HG02840 (cell line): ENCODE measurements at regions not wholly inside any gene's neighbourhood (a gene's known extent, or its start where the extent isn't known, plus 50 kb on each side); places are given as distances from the start of the nearest gene placed in this dataset.
"Not testable (repeated sequence)": the region's sequence is repeated elsewhere in the genome, so short reads cannot be mapped to it uniquely, and the experiment has no call there.

Experiments
- ATAC-seq: cut with Tn5 transposase; IDR thresholded peaks from one replicate; pipeline ENCODE4 v1.9.1; 2021; ENCODE audit warnings: mild to moderate bottlenecking, moderate library complexity, moderate number of reproducible peaks; ENCODE audit not compliant: unreplicated experiment, low FRiP score

GRCh38 chrX:125651426-125651825 is 331.8 kb downstream of the TEX13C start:
- ATAC-seq: no peak

DNA sequence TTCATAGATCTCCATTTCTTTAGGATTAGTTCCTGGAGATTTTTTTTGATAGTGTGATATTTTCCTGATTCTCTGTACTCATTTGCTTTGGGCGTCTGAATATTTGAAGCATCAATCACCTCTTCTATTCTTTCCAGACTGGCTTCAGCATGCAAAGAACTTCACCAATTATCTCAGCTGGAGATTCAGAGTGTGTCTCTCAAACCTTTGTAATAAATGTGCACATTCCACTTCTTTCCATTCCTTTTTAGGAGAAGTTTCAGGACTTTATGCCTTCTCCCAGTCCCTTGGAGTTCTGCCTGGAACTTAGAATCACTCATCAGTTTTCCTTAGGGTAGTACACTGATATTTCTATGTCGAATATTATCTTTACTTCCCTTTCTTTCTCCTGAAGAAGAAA is 334.8 kb downstream of the TEX13C start:
- no peak for ATAC-seq

GRCh38 chrX:125673758-125674157 is 354.1 kb downstream of the TEX13C start:
- no peak for ATAC-seq

- no peak for ATAC-seq
Observed at GRCh38 chrX:125678258-125678657, 358.6 kb downstream of the TEX13C start.

GRCh38 chrX:125680366-125680765 is 360.7 kb downstream of the TEX13C start:
- no peak for ATAC-seq

- no peak for ATAC-seq
Observed at GRCh38 chrX:125681058-125681457, 361.4 kb downstream of the TEX13C start.

- ATAC-seq: no peak
Observed at GRCh38 chrX:125681507-125681906, 361.8 kb downstream of the TEX13C start.

DNA sequence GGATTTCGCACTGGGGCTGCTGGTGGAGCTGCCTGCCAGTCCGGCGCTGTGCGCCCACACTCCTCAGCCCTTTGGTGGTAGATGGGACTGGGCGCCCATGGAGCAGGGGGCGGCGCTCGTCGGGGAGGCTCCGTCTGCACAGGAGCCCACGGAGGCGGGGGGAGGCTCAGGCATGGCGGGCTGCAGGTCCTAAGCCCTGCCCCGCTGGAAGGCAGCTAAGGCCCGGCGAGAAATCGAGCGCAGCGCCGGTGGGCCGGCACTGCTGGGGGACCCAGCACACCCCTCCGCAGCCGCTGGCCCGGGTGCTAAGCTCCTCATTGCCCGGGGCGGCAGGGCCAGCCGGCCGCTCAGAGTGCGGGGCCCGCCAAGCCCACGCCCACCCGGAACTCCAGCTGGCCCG is 370.9 kb downstream of the TEX13C start:
- ATAC-seq: not testable (repeated sequence)

DNA sequence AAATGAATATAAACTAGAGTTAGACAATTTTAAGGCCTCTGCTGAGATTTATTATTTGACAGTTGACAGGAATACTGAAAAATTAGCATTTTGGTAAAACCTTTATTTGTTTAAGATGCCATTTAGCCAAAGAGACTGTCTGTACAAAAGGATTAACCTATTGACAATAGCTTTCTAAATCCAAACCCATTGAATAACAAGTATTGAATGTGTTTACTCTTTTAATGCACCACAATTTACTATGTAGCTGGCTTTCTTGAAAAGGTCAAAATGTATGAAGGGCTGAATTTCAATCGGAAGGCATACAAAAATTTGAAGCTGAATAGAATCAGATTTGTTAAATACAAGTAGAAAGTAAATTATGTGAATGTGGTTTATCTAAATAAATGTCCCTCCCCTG is 374.5 kb downstream of the TEX13C start:
- no peak for ATAC-seq

DNA sequence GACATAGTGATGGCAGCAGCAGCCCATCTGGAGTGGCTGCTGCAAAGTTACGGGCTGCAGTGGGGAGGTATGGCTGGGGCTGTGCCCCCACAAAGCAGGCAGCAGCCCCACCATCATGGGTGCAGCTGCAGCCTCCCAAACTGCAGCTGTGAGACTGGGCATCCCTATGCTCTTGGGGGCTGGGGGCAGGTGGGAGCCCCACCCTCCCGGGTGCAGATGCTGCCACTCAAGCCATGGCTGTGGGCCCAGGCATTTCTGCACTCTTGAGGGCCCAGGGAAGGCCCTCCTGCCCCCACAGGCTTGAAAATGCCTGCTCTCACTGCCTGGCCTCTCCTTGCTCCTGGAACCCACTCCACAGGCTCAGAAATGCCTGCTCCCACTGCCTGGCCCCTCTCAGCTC is 389.4 kb downstream of the TEX13C start:
- no peak for ATAC-seq

DNA sequence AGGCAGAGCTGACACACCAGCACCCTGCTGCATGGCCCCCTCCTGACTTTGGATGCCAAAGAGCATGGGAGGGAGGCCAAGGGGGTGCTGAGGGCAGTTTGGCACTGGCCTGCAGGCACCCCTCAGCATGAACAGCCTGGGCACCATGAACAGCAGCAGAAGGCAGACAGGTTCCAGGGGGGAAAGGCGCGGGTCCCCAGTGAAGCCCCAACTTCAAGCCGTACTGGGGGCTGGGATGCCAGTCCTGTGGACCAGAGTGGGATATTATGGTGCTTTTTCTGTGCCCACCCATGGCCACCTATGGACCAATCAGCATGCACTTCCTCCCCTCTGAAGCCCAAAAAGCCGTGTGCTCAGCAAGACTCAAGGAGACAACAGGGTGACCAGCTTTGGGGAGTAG is 389.9 kb downstream of the TEX13C start:
- ATAC-seq: no peak

GRCh38 chrX:125710403-125711062 is 390.9 kb downstream of the TEX13C start:
- ATAC-seq: no peak

DNA sequence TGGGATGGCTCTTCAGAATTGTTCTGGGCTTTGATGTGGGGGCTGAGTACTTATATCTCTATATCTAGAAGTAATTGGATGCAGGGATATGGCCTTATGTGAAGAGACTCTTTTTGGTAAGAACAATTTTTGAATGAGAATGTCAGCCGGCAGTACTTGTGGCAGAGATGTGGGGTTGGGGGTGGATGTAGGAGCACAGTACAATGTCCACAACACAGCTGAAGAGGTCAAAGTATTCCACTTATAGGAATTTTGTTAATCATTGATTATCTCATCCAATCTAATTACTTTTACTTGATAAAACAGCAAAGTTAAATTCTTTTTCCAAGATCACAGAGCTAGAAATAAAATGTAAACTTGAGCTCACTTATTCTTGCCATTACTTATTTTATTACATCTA is 391.4 kb downstream of the TEX13C start:
- no peak for ATAC-seq

GRCh38 chrX:125713633-125714032 is 394.0 kb downstream of the TEX13C start:
- no peak for ATAC-seq

DNA sequence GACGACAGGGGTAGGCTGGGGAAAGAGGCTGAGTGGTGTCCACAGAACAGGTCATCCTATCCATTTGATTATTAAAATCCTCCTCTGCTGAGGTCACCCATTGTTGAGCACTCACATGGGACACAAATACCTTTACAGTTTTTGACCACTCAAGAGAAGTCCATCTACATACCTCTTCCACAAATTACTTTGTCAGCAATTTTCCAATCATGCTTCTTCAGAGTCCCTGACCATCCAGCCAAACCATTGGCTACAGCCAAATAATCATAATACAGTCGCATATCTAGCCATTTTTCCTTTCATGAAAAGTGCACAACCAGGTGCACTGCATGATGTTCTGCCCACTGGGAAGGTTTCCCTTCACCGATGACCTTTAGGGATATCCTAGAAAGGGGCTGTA is 407.4 kb downstream of the TEX13C start:
- ATAC-seq: no peak

GRCh38 chrX:125736008-125736729 is 416.5 kb downstream of the TEX13C start:
- no peak for ATAC-seq

DNA sequence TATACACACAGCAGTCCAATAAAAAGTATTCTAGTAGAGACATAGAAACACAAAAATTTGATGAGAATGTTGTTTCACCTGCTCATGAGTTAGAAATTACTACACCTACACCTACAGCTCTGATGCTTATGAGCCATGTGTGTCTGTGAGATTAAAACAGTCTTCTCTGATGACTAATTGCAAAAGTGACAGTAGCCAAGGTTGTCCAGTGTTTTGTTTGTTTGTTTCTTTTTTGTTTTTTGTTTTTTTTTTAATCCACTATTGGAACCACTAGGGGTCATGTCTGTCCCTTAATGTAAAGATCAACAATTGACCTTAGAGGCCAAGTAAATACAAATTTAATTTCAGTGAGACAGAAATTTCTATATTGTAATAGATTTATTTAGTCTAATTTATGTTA is 423.1 kb downstream of the TEX13C start:
- no peak for ATAC-seq

GRCh38 chrX:125744914-125745313 is 421.2 kb downstream of the DCAF12L2 start:
- ATAC-seq: no peak

DNA sequence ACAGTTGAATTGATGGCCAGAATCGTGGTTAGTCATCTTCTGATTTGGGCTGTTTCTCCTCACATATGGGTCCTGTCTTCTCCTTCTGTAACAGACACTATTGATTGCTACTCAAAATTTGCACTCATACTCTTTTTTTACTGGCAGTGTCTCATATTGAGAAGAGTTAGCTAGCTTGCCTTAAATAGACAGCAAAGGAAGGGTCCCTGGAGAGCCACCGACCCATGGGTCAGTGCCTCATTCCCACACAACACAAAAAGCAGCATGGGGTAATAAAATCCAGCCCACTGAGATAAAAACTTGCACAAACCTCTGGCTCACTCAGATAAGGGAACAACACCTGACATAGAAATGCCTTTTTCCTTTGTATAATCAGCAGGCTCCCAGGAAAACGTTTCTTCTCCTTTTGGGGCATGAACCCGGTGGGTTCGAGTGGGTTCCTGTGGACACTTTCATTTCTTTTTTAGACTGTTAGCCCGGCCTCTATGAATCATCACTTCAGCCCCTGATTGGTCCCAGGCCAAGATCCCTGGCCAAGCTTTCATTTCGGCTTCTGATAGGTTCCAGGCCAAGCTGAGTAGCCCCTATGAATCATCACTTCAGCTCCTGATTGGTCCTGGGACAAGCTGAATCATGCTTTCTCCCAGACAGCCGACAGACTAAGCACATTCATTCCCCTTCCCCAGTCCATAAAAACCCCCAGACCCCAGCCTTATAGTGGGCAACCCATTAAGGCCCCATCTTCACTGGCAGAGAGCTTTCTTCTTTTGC is 408.1 kb downstream of the DCAF12L2 start:
- no peak for ATAC-seq

DNA sequence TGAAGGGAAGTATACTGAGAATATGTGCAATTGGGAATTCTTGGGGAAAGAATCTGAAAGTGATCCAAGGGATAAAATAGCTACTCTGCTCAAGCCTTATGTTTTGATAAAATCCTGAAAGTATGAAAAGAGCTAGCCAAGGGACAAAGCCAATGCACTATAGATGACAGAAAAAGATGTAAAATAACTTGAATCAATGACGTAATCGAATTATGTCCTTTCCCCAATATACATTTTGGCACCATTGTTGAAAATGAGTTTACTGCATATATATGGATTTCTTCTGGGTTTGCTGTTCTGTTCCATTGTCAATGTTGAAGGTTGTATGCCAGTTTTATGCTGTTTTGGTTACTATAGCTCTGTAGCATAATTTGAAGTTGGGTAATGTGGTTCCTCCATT is 407.3 kb downstream of the DCAF12L2 start:
- no peak for ATAC-seq

DNA sequence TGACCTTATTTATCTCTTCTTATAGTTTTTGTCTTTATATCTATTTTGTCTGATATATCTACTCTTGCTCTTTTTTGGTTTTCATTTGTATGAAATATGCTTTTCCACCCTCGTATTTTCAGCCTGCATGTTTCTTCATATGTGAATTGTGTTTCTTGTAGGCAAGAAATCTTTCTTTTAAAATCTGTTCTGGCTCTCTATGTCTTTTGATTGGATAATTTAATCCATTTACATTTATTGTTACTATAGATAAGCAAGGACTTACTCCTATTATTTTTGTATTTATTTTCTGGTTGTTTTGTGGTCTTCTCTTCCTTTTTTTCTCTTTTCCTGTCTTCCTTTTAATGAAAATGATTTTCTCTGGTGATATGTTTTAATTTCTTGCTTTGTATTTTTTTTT is 403.1 kb downstream of the DCAF12L2 start:
- ATAC-seq: no peak

- no peak for ATAC-seq
Observed at GRCh38 chrX:125765347-125765746, 400.7 kb downstream of the DCAF12L2 start.
